ENCODE measurements at regions not wholly inside any gene's neighbourhood (a gene's known extent, or its start where the extent isn't known, plus 50 kb on each side); places are given as distances from the start of the nearest gene placed in this dataset.

GRCh38 chr9:107735821-107736220 lies 246.3 kb upstream of the KLF4 start:
- BruUV-seq (replicated peaks), result no TSS peak
- FAIRE-seq, result no peak
- POLR2A ChIA-PET, result no interaction called here
- H3K27ac ChIP-seq (ENCODE audit: insufficient read depth, low read depth, low read length), result no peak overlapping the region
- H3K27me3 ChIP-seq (ENCODE audit: control insufficient read depth in 2 of 2, insufficient read depth in 2 of 2, low read length in 2 of 2), result no peaks in the 10 kb centered on the region
- no peaks in the 10 kb centered on the region for H3K9me3 ChIP-seq (replicated peaks; ENCODE audit: control insufficient read depth, insufficient read depth, low read length)
- no peak overlapping the region for H3K9ac ChIP-seq (replicated peaks; ENCODE audit: extremely low read depth, insufficient read depth, low read length)
- H3K79me2 ChIP-seq (ENCODE audit: control insufficient read depth, insufficient read depth, low read length), result no peaks in the 10 kb centered on the region
- no peaks in the 10 kb centered on the region for H3K36me3 ChIP-seq (ENCODE audit: control insufficient read depth in 2 of 2, extremely low read depth in 1 of 2, insufficient read depth in 2 of 2, low read length in 2 of 2)
- intact Hi-C loops (cut with micrococcal nuclease) (no loop called here), dilution Hi-C loops (cut with MboI; ENCODE audit: extremely low pct_ligation_motif_present, low sequenced_read_pairs) (no loop called here)
- no peak for DNase-seq (ENCODE audit: low read depth, low spot score)
- no peak overlapping the region for H3K4me2 ChIP-seq (ENCODE audit: insufficient read depth, low read length)
- H3K4me1 ChIP-seq (ENCODE audit: control insufficient read depth, extremely low read depth, insufficient read depth, low read length), result peaks cover 15% of the 10 kb centered on the region
- H2AFZ ChIP-seq (ENCODE audit: low read depth, low read length), result no peak overlapping the region
- CTCF ChIA-PET, result no interaction called here
- H3K4me3 ChIP-seq (replicated peaks in 1 of 3; ENCODE audit: insufficient read depth in 1 of 3, low read depth in 1 of 3, low read length in 3 of 3), result no peak overlapping the region
- no peaks in the 10 kb centered on the region for H4K20me1 ChIP-seq (replicated peaks; ENCODE audit: control insufficient read depth, extremely low read depth, insufficient read depth, low read length)
- no peaks in the 10 kb centered on the region for H3K9me1 ChIP-seq (replicated peaks; ENCODE audit: control insufficient read depth, extremely low read depth, insufficient read depth, low read length)
- no peak for TF ChIP-seq POLR2AphosphoS5 (IDR thresholded peaks at IDR 0.05; ENCODE audit: insufficient read depth, low read depth, low read length)
- TF ChIP-seq JUN (IDR thresholded peaks at IDR 0.05; ENCODE audit: borderline replicate concordance, insufficient read depth, insufficient read length, low read depth), result no peak
- TF ChIP-seq MYC (IDR thresholded peaks at IDR 0.05; ENCODE audit: low read depth, low read length), result no peak
- no peak for TF ChIP-seq EZH2 (IDR thresholded peaks at IDR 0.05; ENCODE audit: borderline replicate concordance, low read depth, low read length, severe bottlenecking)
- TF ChIP-seq POLR2A (IDR thresholded peaks at IDR 0.05; ENCODE audit: low read depth, low read length), result no peak
- TF ChIP-seq MAX (IDR thresholded peaks at IDR 0.05; ENCODE audit: insufficient read depth, insufficient read length), result no peak
- no peak for TF ChIP-seq FOS (IDR thresholded peaks at IDR 0.05; ENCODE audit: borderline replicate concordance, insufficient read depth, low read length)
- TF ChIP-seq GATA2 (IDR thresholded peaks at IDR 0.05; ENCODE audit: insufficient read depth, insufficient read length, low read depth, low read length), result no peak
- no peak for TF ChIP-seq CTCF (IDR thresholded peaks at IDR 0.05; ENCODE audit: extremely low read depth in 1 of 2, insufficient read depth in 1 of 2, low read depth in 1 of 2, low read length in 2 of 2)

Data from endothelial cell of umbilical vein (primary cell).